Tibial nerve (tissue), 4 donors: ENCODE measurements at regions not wholly inside any gene's neighbourhood (a gene's known extent, or its start where the extent isn't known, plus 50 kb on each side); places are given as distances from the start of the nearest gene placed in this dataset.

Source experiments
- DNase-seq, 2 donors: peaks; one replicate each; pipeline ENCODE4 v3.0.0-alpha.2; 2019; ENCODE audit warnings: low spot score in 2 of 2
- H3K27ac ChIP-seq, 4 donors: fragments of 200-600 bp; sonication (generic) in 3 of 4; one replicate each; pipeline ENCODE4 v1.5.1; 2017 to 2019; ENCODE audit warnings: mild to moderate bottlenecking in 1 of 4
- H3K27me3 ChIP-seq, 2 donors: fragments of 200-600 bp; sonication (generic) in 1 of 2; one replicate each; pipeline versions ENCODE4 v1.5.1 to v1.6.0; 2017 to 2019
- H3K36me3 ChIP-seq, 3 donors: fragments of 200-600 bp; sonication (generic); one replicate each; pipeline ENCODE4 v1.5.1; 2018 to 2019
- H3K4me1 ChIP-seq, 4 donors: fragments of 200-600 bp; sonication (generic) in 3 of 4; one replicate each; pipeline ENCODE4 v1.5.1; 2017 to 2019
- H3K4me3 ChIP-seq, 4 donors: fragments of 200-600 bp; sonication (generic) in 3 of 4; one replicate each; pipeline ENCODE4 v1.5.1; 2017 to 2019; ENCODE audit warnings: mild to moderate bottlenecking in 1 of 4, moderate library complexity in 1 of 4
- H3K9me3 ChIP-seq, 4 donors: fragments of 200-600 bp; sonication (generic) in 3 of 4; one replicate each; pipeline ENCODE4 v1.5.1; 2017 to 2019
- EP300 ChIP-seq, 2 donors: sonication (generic); formaldehyde crosslinking; IDR thresholded peaks; one replicate each; pipeline ENCODE4 v1.6.1; 2017; ENCODE audit warnings: antibody characterized with exemption in 2 of 2, mild to moderate bottlenecking in 1 of 2
- POLR2A ChIP-seq, 2 donors: fragments of 450-650 bp; IDR thresholded peaks; one replicate each; pipeline ENCODE4 v1.6.1; 2017; ENCODE audit warnings: antibody characterized with exemption in 2 of 2, mild to moderate bottlenecking in 2 of 2, moderate library complexity in 2 of 2
- WGBS, 2 donors: methylation state at CpG; one replicate each; pipeline ENCODE4 v1.1.5; 2018; 5-methylcytosine and 5-hydroxymethylcytosine counted together
- TF ChIP-seq, protein P1 (sequence below), 5 experiments: fragments of 200-600 bp in 3 of 5; fragments of 450-650 bp in 2 of 5; sonication (generic) in 3 of 5; IDR thresholded peaks; one replicate each; pipeline ENCODE4 v1.5.1; 2016 to 2019; ENCODE audit warnings: antibody characterized with exemption in 5 of 5, mild to moderate bottlenecking in 3 of 5, moderate library complexity in 2 of 5

- Histone ChIP-seq H3K9me3 (peaks cover 0 to 5% (median 0%) of the 10 kb centered on the region in 4 donors), H3K27ac (no peak overlapping the region), H3K36me3 (no peaks in the 10 kb centered on the region), H3K4me3 (no peak overlapping the region), H3K27me3 (peaks cover 0 to 7% of the 10 kb centered on the region in 2 donors), H3K4me1 (peaks cover 0 to under 1% (median 0%) of the 10 kb centered on the region in 4 donors)
- DNase-seq, result no peak
- no peak for TF ChIP-seq EP300 (IDR thresholded peaks at IDR 0.05)
- TF ChIP-seq POLR2A (IDR thresholded peaks at IDR 0.05), result no peak
- TF ChIP-seq, protein P1, sequence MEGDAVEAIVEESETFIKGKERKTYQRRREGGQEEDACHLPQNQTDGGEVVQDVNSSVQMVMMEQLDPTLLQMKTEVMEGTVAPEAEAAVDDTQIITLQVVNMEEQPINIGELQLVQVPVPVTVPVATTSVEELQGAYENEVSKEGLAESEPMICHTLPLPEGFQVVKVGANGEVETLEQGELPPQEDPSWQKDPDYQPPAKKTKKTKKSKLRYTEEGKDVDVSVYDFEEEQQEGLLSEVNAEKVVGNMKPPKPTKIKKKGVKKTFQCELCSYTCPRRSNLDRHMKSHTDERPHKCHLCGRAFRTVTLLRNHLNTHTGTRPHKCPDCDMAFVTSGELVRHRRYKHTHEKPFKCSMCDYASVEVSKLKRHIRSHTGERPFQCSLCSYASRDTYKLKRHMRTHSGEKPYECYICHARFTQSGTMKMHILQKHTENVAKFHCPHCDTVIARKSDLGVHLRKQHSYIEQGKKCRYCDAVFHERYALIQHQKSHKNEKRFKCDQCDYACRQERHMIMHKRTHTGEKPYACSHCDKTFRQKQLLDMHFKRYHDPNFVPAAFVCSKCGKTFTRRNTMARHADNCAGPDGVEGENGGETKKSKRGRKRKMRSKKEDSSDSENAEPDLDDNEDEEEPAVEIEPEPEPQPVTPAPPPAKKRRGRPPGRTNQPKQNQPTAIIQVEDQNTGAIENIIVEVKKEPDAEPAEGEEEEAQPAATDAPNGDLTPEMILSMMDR (IDR thresholded peaks at IDR 0.05), result peak in 4 of 5 experiments; percentile 16 to 47 (median 21)
- WGBS, 2 donors, result 14% methylated on average over 7 of the region's 7 CpGs
Observed at GRCh38 chr6:165889636-165890403, 226.8 kb upstream of the PDE10A start.

- no peak for TF ChIP-seq POLR2A (IDR thresholded peaks at IDR 0.05)
- TF ChIP-seq, protein P1 (IDR thresholded peaks at IDR 0.05), result no peak
- no peak for TF ChIP-seq EP300 (IDR thresholded peaks at IDR 0.05)
- DNase-seq, result no peak
- no peaks in the 10 kb centered on the region for H3K36me3 ChIP-seq
- 100% methylated on average over 1 of the region's 1 CpG for WGBS, 2 donors
- H3K27ac ChIP-seq, result no peak overlapping the region
- H3K4me1 ChIP-seq, result peaks cover 0 to 3% (median 0%) of the 10 kb centered on the region in 4 donors
- peaks cover 0 to 5% (median 0%) of the 10 kb centered on the region in 4 donors for H3K9me3 ChIP-seq
- peaks cover 0 to 3% of the 10 kb centered on the region in 2 donors for H3K27me3 ChIP-seq
- no peak overlapping the region for H3K4me3 ChIP-seq
Observed at GRCh38 chr6:165886169-165886568, 223.1 kb upstream of the PDE10A start.

GRCh38 chr6:165884813-165885765 is 222.0 kb upstream of the PDE10A start:
- 38 to 39% methylated on average over 32 of the region's 32 CpGs for WGBS, 2 donors
- no peak overlapping the region for H3K27ac ChIP-seq

DNA sequence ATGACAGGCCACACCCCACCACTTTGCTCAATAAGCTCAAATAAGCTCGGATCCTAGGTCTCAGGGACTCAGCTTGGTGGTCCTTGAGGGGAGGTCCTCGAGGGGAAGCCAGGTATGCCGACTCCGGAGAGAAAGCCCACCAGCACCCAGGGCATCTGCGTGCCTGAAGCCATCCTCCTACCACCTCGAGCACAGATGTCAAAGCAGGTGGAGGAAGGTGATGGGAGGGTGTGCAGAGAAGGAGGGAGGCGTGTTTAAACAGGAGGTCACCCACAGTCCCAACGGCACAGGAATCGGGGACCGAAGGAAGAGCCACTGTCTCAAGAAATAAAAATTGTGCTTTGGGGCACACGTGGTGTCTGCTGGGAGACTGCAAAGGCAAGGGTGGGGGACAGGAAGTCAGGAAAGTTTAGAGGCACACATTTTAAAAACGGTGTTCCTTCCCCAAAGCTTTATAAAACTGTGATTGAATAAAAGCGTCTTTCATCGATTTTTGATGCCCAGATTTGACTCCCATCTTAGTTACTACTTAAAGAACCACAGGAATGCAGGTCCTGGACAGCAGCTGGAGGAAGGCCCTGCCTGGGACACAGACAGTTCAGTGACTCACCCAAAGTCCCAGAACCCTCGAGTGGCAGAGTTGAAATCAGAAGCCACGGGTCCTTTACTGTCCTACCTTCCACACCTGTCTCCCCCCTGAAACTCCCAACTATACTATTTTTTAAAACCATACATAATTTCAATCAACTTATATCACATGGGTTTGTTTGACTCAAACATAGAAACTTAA is 221.0 kb upstream of the PDE10A start:
- Histone ChIP-seq H3K27ac (no peak overlapping the region), H3K4me1 (peaks cover 0 to 3% (median 0%) of the 10 kb centered on the region in 4 donors), H3K9me3 (peaks cover 0 to 6% (median 0%) of the 10 kb centered on the region in 4 donors), H3K27me3 (no peaks in the 10 kb centered on the region), H3K36me3 (no peaks in the 10 kb centered on the region), H3K4me3 (no peak overlapping the region)
- TF ChIP-seq, protein P1 (IDR thresholded peaks at IDR 0.05), result no peak
- no peak for TF ChIP-seq POLR2A (IDR thresholded peaks at IDR 0.05)
- TF ChIP-seq EP300 (IDR thresholded peaks at IDR 0.05), result no peak
- no peak for DNase-seq
- WGBS, 2 donors, result 77 to 81% methylated on average over 16 of the region's 16 CpGs

More at GRCh38 chr6:165884813-165885765, 222.0 kb upstream of the PDE10A start:
- Histone ChIP-seq H3K4me3 (no peak overlapping the region), H3K36me3 (no peaks in the 10 kb centered on the region), H3K4me1 (peaks cover 0 to 3% (median 0%) of the 10 kb centered on the region in 4 donors), H3K27me3 (peaks cover 0 to 3% of the 10 kb centered on the region in 2 donors), H3K9me3 (peaks cover 0 to 5% (median 0%) of the 10 kb centered on the region in 4 donors)
- no peak for TF ChIP-seq POLR2A (IDR thresholded peaks at IDR 0.05)
- TF ChIP-seq, protein P1 (IDR thresholded peaks at IDR 0.05), result peak; percentile 73 to 88 (median 85)
- peak; percentile 74 to 89 for DNase-seq
